Neutrophil (primary cell): ENCODE measurements at regions not wholly inside any gene's neighbourhood (a gene's known extent, or its start where the extent isn't known, plus 50 kb on each side); places are given as distances from the start of the nearest gene placed in this dataset.

Experiments
- H3K27ac ChIP-seq: fragments of 200-600 bp; sonication (generic); 2 replicates; pipeline ENCODE4 v1.5.1; 2016; ENCODE audit warnings: mild to moderate bottlenecking, moderate library complexity
- H3K27me3 ChIP-seq: fragments of 200-600 bp; sonication (generic); 2 replicates; pipeline ENCODE4 v1.6.0; 2016; ENCODE audit warnings: mild to moderate bottlenecking
- H3K36me3 ChIP-seq: fragments of 200-600 bp; sonication (generic); 2 replicates; pipeline ENCODE4 v1.5.1; 2017
- H3K4me1 ChIP-seq, 2 experiments: fragments of 200-600 bp in 1 of 2; sonication (generic) in 1 of 2; 1 replicate in 1 of 2; 2 replicates in 1 of 2; pipeline versions ENCODE4 v1.5.1 to v1.6.1; 2013 to 2016; ENCODE audit warnings: low read depth in 1 of 2, low read length in 1 of 2, mild to moderate bottlenecking in 1 of 2, moderate library complexity in 1 of 2; ENCODE audit not compliant: control insufficient read depth in 1 of 2, insufficient read depth in 1 of 2
- H3K4me3 ChIP-seq, 2 experiments: fragments of 200-600 bp in 1 of 2; sonication (generic) in 1 of 2; 1 replicate in 1 of 2; 2 replicates in 1 of 2; pipeline ENCODE4 v1.5.1; 2013 to 2016; ENCODE audit warnings: low read depth in 1 of 2, low read length in 1 of 2, mild to moderate bottlenecking in 1 of 2, moderate library complexity in 1 of 2
- H3K9me3 ChIP-seq: fragments of 200-600 bp; sonication (generic); 2 replicates; pipeline ENCODE4 v1.5.1; 2016
- TF ChIP-seq, protein P1 (sequence below): fragments of 200-600 bp; sonication (generic); IDR thresholded peaks from 2 replicates; pipeline ENCODE4 v1.5.1; 2016; ENCODE audit warnings: antibody characterized with exemption

DNA sequence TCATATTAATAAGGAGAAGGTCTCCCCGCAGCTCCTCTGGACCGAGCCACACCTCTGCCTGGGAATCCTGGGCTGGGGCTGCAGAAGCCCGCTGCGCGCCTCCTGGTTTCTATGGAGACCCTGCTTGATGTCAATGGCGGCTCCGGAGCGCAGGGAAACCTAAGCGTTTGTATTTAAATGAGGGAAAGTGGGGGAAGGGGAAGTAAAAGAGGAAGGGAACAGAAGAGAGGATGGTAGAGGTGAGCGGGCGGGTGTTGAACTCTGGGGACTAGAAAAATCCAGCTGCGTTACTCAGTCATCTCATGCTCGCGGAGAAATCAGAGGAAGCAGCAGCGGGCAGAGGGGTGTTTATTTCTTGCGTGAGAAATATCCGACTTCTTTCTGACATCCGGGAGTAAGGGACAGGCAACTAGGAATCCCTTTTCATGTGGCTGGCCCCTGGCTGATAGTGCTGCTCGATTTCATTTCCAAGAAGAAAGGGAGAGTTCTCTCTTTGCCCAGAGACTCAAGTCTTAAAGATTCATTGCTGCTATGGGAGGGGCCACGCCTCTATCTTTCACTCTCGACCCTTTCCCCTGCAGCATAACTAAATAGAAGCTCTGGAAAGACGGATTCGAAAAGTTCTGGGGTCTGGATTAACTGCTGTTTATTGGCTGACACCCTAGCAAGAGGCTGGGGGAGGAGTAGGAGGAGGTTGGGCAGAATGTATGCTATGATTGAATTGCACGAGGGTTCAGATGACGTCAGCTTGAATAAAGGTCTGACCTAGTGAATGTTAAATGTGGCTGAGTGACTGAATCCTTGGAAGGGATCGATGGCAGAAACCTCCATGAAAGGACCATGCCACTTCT, 110.5 kb upstream of the GAP43 start:
- no peak overlapping the region for H3K27ac ChIP-seq
- no peak overlapping the region for H3K4me3 ChIP-seq
- no peaks in the 10 kb centered on the region for H3K4me1 ChIP-seq
- peaks cover 31% of the 10 kb centered on the region for H3K27me3 ChIP-seq
- no peaks in the 10 kb centered on the region for H3K9me3 ChIP-seq
- TF ChIP-seq, protein P1, sequence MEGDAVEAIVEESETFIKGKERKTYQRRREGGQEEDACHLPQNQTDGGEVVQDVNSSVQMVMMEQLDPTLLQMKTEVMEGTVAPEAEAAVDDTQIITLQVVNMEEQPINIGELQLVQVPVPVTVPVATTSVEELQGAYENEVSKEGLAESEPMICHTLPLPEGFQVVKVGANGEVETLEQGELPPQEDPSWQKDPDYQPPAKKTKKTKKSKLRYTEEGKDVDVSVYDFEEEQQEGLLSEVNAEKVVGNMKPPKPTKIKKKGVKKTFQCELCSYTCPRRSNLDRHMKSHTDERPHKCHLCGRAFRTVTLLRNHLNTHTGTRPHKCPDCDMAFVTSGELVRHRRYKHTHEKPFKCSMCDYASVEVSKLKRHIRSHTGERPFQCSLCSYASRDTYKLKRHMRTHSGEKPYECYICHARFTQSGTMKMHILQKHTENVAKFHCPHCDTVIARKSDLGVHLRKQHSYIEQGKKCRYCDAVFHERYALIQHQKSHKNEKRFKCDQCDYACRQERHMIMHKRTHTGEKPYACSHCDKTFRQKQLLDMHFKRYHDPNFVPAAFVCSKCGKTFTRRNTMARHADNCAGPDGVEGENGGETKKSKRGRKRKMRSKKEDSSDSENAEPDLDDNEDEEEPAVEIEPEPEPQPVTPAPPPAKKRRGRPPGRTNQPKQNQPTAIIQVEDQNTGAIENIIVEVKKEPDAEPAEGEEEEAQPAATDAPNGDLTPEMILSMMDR, result no peak
- no peaks in the 10 kb centered on the region for H3K36me3 ChIP-seq

DNA sequence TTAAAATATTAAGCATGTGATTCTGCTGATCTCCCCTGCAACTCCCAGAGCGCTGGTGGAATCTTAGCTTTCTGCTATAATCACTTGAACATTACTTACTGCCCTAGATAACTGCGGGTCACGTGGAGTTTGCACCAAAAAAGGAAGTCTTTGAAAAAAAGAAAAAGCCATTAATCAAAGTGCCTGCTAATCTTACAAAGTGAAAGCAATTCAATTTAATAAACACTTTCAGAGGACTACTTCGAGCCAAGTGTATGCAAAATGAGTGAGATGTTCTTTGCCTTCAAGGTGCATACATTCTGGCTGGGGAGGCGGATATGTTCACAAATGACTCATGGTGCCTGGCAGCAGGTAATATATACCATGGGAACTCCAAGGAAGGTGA, 109.9 kb upstream of the GAP43 start:
- Histone ChIP-seq H3K27ac (no peak overlapping the region), H3K4me3 (no peak overlapping the region), H3K9me3 (no peaks in the 10 kb centered on the region), H3K27me3 (peaks cover 31% of the 10 kb centered on the region), H3K4me1 (no peaks in the 10 kb centered on the region), H3K36me3 (no peaks in the 10 kb centered on the region)
- TF ChIP-seq, protein P1, result no peak

DNA sequence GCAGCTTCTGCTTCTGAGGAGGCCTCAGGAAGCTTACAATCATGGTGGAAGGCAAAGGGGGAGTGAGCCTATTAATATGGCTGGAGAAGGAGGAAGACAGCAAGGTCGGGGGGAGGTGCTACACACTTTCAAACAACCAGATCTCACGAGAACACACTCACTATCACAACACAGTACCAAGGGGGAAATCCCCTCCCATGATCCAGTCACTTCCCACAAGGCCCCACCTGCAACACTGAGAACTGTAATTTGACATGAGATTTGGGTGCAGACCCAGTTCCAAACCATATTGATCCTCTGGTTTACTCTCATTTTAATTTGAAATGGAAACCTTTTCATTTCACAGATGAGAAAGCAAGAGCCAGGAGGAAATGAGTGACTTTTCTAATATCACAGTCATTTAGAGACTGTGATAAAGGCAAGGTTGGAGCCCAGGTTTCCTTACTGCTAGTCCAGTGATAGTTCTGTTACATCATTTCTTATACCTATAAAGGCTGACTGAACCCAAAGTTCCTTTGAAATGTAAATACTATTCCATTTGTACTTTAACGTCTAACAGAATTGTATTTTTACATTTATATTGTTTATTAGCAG, 105.8 kb upstream of the GAP43 start:
- H3K4me1 ChIP-seq, result no peaks in the 10 kb centered on the region
- no peaks in the 10 kb centered on the region for H3K36me3 ChIP-seq
- peaks cover 17% of the 10 kb centered on the region for H3K27me3 ChIP-seq
- no peak overlapping the region for H3K27ac ChIP-seq
- TF ChIP-seq, protein P1, result no peak
- H3K4me3 ChIP-seq, result no peak overlapping the region
- H3K9me3 ChIP-seq, result no peaks in the 10 kb centered on the region

DNA sequence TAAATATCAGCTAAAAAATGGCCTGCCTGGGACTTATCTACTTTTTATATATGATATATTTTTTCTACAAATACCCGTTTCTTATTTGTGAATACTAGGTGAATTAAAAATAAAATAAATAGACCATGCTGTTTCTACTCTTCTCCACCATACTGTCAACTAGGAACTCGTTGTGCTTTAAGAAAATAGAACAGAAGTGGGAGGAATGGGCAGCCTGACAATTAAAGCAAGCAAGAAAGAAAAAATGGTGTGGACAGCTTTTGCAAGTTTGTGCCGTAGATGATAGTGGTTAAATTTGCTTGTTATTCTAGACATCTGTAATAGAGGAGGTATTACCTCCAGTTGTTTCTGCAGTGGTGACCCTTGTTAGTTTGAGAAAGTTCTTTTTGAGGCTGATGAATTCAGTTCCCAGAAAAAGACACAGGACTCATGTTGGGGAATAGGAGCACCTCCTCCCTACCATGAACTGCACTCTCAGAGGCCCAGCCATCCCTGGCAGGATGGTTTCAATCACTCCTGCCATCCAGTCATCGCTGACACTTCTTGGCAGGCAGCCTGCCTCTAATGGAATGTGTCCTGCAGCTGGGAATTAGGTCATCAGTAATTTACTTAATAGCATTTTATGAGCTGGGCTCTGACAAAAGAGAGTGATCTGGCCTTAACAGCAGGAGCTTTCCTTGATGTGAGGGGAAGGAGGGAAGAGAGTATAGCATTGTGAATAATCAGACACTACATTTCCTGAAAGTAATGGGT, 105.0 kb upstream of the GAP43 start:
- Histone ChIP-seq H3K4me1 (no peaks in the 10 kb centered on the region), H3K9me3 (no peaks in the 10 kb centered on the region), H3K27me3 (peaks cover 10% of the 10 kb centered on the region), H3K36me3 (no peaks in the 10 kb centered on the region), H3K27ac (no peak overlapping the region), H3K4me3 (no peak overlapping the region)
- TF ChIP-seq, protein P1, result no peak

DNA sequence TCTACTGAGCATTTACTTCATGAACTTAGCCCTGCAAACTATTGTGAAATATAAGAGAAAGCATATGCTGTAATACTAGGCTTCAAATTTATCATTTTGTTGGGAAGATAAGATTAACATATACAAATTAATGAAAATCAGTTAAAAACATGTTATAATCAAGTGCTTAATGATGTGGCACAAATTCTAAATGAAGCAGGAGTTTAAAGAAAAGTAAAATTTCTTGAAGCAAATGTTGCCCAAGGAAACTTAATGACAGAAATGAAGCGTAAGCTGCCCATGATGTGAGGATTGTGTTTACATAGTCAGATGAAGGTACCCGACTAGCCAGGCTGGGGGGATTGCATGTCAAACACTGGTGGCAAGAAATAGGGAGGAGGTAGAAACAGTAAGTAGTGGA, 103.1 kb upstream of the GAP43 start:
- no peak overlapping the region for H3K27ac ChIP-seq
- H3K9me3 ChIP-seq, result no peaks in the 10 kb centered on the region
- H3K4me3 ChIP-seq, result no peak overlapping the region
- no peaks in the 10 kb centered on the region for H3K27me3 ChIP-seq
- H3K4me1 ChIP-seq, result no peaks in the 10 kb centered on the region
- no peaks in the 10 kb centered on the region for H3K36me3 ChIP-seq
- TF ChIP-seq, protein P1, result no peak
